Heart right ventricle (tissue), 16 donors: ENCODE measurements at regions not wholly inside any gene's neighbourhood (a gene's known extent, or its start where the extent isn't known, plus 50 kb on each side); places are given as distances from the start of the nearest gene placed in this dataset.

ENCODE experiments used
- ATAC-seq, 8 donors: fragments of 200-7000 bp; cut with Tn5 transposase; one replicate each; pipeline ENCODE4 v1.9.1; 2020; ENCODE audit warnings: mild to moderate bottlenecking in 8 of 8, moderate library complexity in 8 of 8, moderate number of reproducible peaks in 1 of 8
- DNase-seq, 2 donors: peaks; one replicate each; pipeline ENCODE4 v3.0.0-alpha.2; 2020
- H3K27ac ChIP-seq, 10 donors: fragments of 200-600 bp; sonication (generic) in 2 of 10; one replicate each; pipeline versions ENCODE4 v1.5.0 to v1.8.0; 2020 to 2022; ENCODE audit warnings: mild to moderate bottlenecking in 3 of 10
- H3K27me3 ChIP-seq, 7 donors: fragments of 200-600 bp; one replicate each; pipeline ENCODE4 v1.8.0; 2021 to 2022; ENCODE audit warnings: mild to moderate bottlenecking in 2 of 7
- H3K36me3 ChIP-seq, 9 donors: fragments of 200-600 bp; sonication (generic) in 1 of 9; one replicate each; pipeline versions ENCODE4 v1.5.0 to v1.8.0; 2020 to 2022; ENCODE audit warnings: mild to moderate bottlenecking in 2 of 9
- H3K4me1 ChIP-seq, 9 donors: fragments of 200-600 bp; sonication (generic) in 1 of 9; one replicate each; pipeline versions ENCODE4 v1.5.0 to v1.8.0; 2020 to 2022; ENCODE audit warnings: mild to moderate bottlenecking in 4 of 9
- H3K4me3 ChIP-seq, 10 donors: fragments of 200-600 bp; sonication (generic) in 2 of 10; one replicate each; pipeline versions ENCODE4 v1.5.0 to v1.8.0; 2020 to 2022; ENCODE audit warnings: mild to moderate bottlenecking in 7 of 10, moderate library complexity in 2 of 10
- H3K9me3 ChIP-seq, 11 donors: fragments of 200-600 bp in 10 of 11; sonication (generic) in 2 of 11; one replicate each; pipeline versions ENCODE4 v1.5.0 to v1.8.0; 2013 to 2022; ENCODE audit warnings: mild to moderate bottlenecking in 2 of 11, control low read depth in 1 of 11, moderate library complexity in 1 of 11
- WGBS, 2 donors: extraction: QIAGEN DNeasy Blood & Tissue Kit; methylation state at CpG; one replicate each; pipeline ENCODE4 v1.1.7; 2013; ENCODE audit warnings: inconsistent platforms in 1 of 2; 5-methylcytosine and 5-hydroxymethylcytosine counted together
- intact Hi-C, 10 donors: fragments of 100-400 bp; cut with DNase I; formaldehyde crosslinking; loops; one replicate each; pipeline versions ENCODE4 v1.11.1 to v1.14.2; 2022
- TF ChIP-seq, protein P1 (sequence below), 9 donors: fragments of 200-600 bp; sonication (generic) in 2 of 9; IDR thresholded peaks; one replicate each; pipeline versions ENCODE4 v1.5.0 to v1.8.0; 2021 to 2022; ENCODE audit warnings: antibody characterized with exemption in 9 of 9, mild to moderate bottlenecking in 5 of 9, moderate library complexity in 1 of 9
- donor health status: Arrhythmogenic right ventricular cardiomyopathy.
- donor health status: ischemic (EF 13 %, LVEDD 7.1; RV severe dilation, severe dysfunction).
- donor health status: healthy with polysubstance abuse.
- donor health status: DM: no; HTN: yes; CAD: no.
- donor health status: DM: no; HTN: no; CAD: no.
- donor health status: ischemic (EF 25% LVEDD 6.9; RV normal size, moderate dysfunction).
- donor health status: ischemic (EF 25% LVEDD 5.7; RV mildly dilated, moderate dysfunction).
- donor health status: healthy.
- donor health status: DM: yes; HTN: yes; CAD: no.
- donor health status: Ischemic cardiomyopathy.
- donor health status: ischemic (EF 35%, LVEDD 5.7; RV mildly dilated, moderate dysfunction).
- donor health status: nonischemic (EF 11% LVEDD 7.7; RV severe dilation, severe dysfunction).
- donor health status: DM: yes; HTN: yes; CAD: no.
- donor health status: PGD.
- donor health status: ischemic (EF 29% LVEDD 5.4; RV normal size, mild dysfunction).
- donor health status: nonischemic (EF 23%, LVEDD 6.1; RV moderate dilation, normal function).

DNA sequence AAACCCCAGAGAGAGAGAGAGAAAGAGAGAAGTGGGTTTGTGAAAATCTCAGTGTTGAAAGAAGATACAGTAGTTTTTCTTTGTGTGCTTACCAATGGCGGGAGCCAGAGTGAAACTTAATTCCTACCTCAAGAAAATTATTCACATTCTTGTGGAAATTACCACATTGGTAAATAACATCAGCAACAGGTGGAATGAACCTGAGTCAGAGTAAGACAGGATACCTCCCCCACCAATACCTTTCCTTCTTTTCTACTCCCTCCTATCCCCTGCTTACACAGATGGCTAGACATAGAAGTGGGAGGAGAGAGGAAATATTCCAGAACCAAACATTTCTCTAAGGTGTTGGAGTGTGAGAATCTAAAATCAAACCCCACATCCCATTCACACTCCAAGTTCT lies 793.9 kb downstream of the SORCS3 start:
- 73 to 76% methylated on average over 1 of the region's 1 CpG for WGBS, 2 donors
- no peaks in the 10 kb centered on the region for H3K9me3 ChIP-seq
- TF ChIP-seq, protein P1, sequence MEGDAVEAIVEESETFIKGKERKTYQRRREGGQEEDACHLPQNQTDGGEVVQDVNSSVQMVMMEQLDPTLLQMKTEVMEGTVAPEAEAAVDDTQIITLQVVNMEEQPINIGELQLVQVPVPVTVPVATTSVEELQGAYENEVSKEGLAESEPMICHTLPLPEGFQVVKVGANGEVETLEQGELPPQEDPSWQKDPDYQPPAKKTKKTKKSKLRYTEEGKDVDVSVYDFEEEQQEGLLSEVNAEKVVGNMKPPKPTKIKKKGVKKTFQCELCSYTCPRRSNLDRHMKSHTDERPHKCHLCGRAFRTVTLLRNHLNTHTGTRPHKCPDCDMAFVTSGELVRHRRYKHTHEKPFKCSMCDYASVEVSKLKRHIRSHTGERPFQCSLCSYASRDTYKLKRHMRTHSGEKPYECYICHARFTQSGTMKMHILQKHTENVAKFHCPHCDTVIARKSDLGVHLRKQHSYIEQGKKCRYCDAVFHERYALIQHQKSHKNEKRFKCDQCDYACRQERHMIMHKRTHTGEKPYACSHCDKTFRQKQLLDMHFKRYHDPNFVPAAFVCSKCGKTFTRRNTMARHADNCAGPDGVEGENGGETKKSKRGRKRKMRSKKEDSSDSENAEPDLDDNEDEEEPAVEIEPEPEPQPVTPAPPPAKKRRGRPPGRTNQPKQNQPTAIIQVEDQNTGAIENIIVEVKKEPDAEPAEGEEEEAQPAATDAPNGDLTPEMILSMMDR (IDR thresholded peaks at IDR 0.05): no peak
- H3K27ac ChIP-seq: no peak overlapping the region
- no peak overlapping the region for H3K4me3 ChIP-seq
- intact Hi-C loops: no loop called here
- DNase-seq: no peak
- ATAC-seq: no peak
- no peaks in the 10 kb centered on the region for H3K27me3 ChIP-seq
- no peaks in the 10 kb centered on the region for H3K36me3 ChIP-seq
- no peaks in the 10 kb centered on the region for H3K4me1 ChIP-seq

DNA sequence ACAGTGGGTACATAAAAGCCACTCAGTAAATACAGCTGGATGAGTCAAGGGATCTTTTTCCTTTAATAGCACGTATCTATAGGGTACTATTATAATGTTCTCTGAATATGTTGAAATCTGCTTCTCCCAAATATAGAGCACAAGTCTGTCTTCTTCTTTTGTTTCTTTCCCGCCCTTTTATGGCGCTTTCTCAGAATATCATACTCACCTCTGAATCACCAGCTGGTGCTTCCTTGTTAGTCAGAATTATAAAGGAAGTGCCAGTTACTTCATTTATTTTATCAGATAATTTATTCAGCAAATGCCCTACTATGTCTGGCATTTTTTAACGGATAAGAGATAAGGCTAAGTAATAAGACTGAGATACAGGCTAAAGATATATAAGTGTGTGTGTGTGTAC lies 772.9 kb downstream of the SORCS3 start:
- DNase-seq: no peak
- Histone ChIP-seq H3K27me3 (no peaks in the 10 kb centered on the region), H3K27ac (no peak overlapping the region), H3K4me3 (no peak overlapping the region), H3K36me3 (no peaks in the 10 kb centered on the region), H3K4me1 (no peaks in the 10 kb centered on the region), H3K9me3 (peaks cover 0 to 20% (median 0%) of the 10 kb centered on the region in 11 donors)
- ATAC-seq: no peak
- TF ChIP-seq, protein P1 (IDR thresholded peaks at IDR 0.05): no peak
- intact Hi-C loops: no loop called here
- WGBS, 2 donors: 70 to 78% methylated on average over 4 of the region's 4 CpGs

DNA sequence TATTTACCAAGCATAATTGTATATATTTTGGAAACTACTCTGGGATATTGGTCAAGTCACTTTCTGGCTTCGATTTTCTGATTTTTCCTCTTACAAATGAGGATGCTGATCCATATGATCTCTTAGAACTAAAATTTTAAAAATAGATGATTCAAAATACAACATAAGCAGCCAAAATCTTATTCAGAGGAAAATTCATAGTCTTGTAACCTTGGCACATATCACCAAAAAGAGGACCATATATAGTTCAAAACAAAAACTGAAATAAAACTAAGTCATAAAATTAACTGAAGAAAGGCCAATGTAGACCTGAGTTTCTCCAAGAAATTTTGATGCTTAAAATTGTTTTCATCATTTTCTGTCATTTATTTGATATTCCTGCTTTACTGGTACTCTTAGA lies 768.3 kb downstream of the SORCS3 start:
- Histone ChIP-seq H3K4me1 (no peaks in the 10 kb centered on the region), H3K36me3 (no peaks in the 10 kb centered on the region), H3K27ac (no peak overlapping the region), H3K27me3 (no peaks in the 10 kb centered on the region), H3K4me3 (no peak overlapping the region), H3K9me3 (peaks cover 0 to 27% (median 0%) of the 10 kb centered on the region in 11 donors)
- ATAC-seq (no peak), DNase-seq (no peak)
- WGBS, 2 donors: 51 to 54% methylated on average over 1 of the region's 1 CpG
- intact Hi-C loops: no loop called here
- TF ChIP-seq, protein P1 (IDR thresholded peaks at IDR 0.05): no peak

DNA sequence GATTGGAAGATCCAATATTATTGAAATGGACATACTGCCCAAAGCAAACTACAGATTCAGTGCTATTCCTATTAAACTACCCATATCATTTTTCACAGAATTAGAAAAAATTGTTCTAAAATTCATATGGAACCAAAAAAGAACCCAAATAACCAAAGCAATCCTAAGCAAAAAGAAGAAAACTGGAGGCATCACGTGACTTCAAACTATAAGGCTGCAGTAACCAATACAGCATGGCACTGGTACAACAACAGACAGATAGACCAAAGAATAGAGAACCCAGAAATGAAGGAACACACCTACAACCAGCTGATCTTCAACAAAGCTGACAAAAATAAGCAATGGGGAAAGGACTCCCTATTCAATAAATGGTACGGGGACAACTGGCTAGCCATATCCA lies 765.4 kb downstream of the SORCS3 start:
- Histone ChIP-seq H3K36me3 (no peaks in the 10 kb centered on the region), H3K4me1 (no peaks in the 10 kb centered on the region), H3K27ac (no peak overlapping the region), H3K4me3 (no peak overlapping the region), H3K9me3 (peaks cover 0 to 29% (median 0%) of the 10 kb centered on the region in 11 donors), H3K27me3 (no peaks in the 10 kb centered on the region)
- 78 to 88% methylated on average over 2 of the region's 2 CpGs for WGBS, 2 donors
- DNase-seq (no peak), ATAC-seq (no peak)
- intact Hi-C loops: no loop called here
- TF ChIP-seq, protein P1 (IDR thresholded peaks at IDR 0.05): no peak
